Neural cell (in vitro differentiated cells): ENCODE measurements at regions not wholly inside any gene's neighbourhood (a gene's known extent, or its start where the extent isn't known, plus 50 kb on each side); places are given as distances from the start of the nearest gene placed in this dataset.
"Not testable (repeated sequence)": the region's sequence is repeated elsewhere in the genome, so short reads cannot be mapped to it uniquely, and the experiment has no call there.

Experiments
- H2AFZ ChIP-seq: fragments of 200-600, 300-800 bp; sonication (generic), shearing (Covaris generic); 2 replicates; pipeline ENCODE4 v1.6.0; 2014; ENCODE audit warnings: low read depth, mild to moderate bottlenecking, antibody characterized with exemption, low read length, moderate library complexity
- H3F3A ChIP-seq: fragments of 200-600 bp; shearing (Covaris generic); 2 replicates; pipeline ENCODE4 v1.6.1; 2016; ENCODE audit warnings: mild to moderate bottlenecking, moderate library complexity, mixed read lengths, antibody characterized with exemption, low read length; ENCODE audit not compliant: insufficient read depth, poor library complexity, severe bottlenecking
- H3K27ac ChIP-seq: fragments of 200-600, 300-800 bp; sonication (generic), shearing (Covaris generic); 2 replicates; pipeline ENCODE4 v1.5.1; 2014; ENCODE audit warnings: mild to moderate bottlenecking, low read length, moderate library complexity
- H3K27me3 ChIP-seq: fragments of 300-800, 200-600 bp; sonication (generic), shearing (Covaris generic); 2 replicates; pipeline ENCODE4 v1.6.0; 2014; ENCODE audit warnings: mild to moderate bottlenecking, low read depth, low read length, moderate library complexity; ENCODE audit not compliant: insufficient read depth
- H3K36me3 ChIP-seq: fragments of 300-800, 200-600 bp; sonication (generic), shearing (Covaris generic); 2 replicates; pipeline ENCODE4 v1.5.1; 2014; ENCODE audit warnings: mild to moderate bottlenecking, antibody characterized with exemption, low read length, moderate library complexity; ENCODE audit not compliant: insufficient read depth
- H3K4me2 ChIP-seq: fragments of 300-800, 200-600 bp; sonication (generic), shearing (Covaris generic); 2 replicates; pipeline ENCODE4 v1.6.0; 2014; ENCODE audit warnings: mild to moderate bottlenecking, low read length
- H3K4me3 ChIP-seq: fragments of 300-800, 200-600 bp; sonication (generic), shearing (Covaris generic); 2 replicates; pipeline ENCODE4 v1.5.1; 2014; ENCODE audit warnings: mild to moderate bottlenecking, low read length, moderate library complexity
- H3K79me2 ChIP-seq: fragments of 200-600 bp; shearing (Covaris generic); replicated peaks from 2 replicates; pipeline ENCODE4 v1.6.0; 2014; ENCODE audit warnings: mild to moderate bottlenecking, low read length, moderate library complexity; ENCODE audit not compliant: insufficient read depth
- H3K9ac ChIP-seq: fragments of 300-800, 200-600 bp; sonication (generic), shearing (Covaris generic); 2 replicates; pipeline ENCODE4 v1.6.1; 2016; ENCODE audit warnings: mild to moderate bottlenecking, low read length, mixed read lengths
- H3K9me2 ChIP-seq: fragments of 200-600 bp; shearing (Covaris generic); 2 replicates; pipeline ENCODE4 v1.6.1; 2016; ENCODE audit warnings: mild to moderate bottlenecking, low read length, mixed read lengths; ENCODE audit not compliant: insufficient read depth
- H3K9me3 ChIP-seq: fragments of 200-600, 300-800 bp; sonication (generic), shearing (Covaris generic); 2 replicates; pipeline ENCODE4 v1.6.1; 2016; ENCODE audit warnings: mild to moderate bottlenecking, mixed run types, low read length, moderate library complexity, mixed read lengths
- H4K20me1 ChIP-seq: fragments of 200-600 bp; shearing (Covaris generic); 2 replicates; pipeline ENCODE4 v1.6.1; 2016; ENCODE audit warnings: mild to moderate bottlenecking, mixed run types; ENCODE audit not compliant: insufficient read depth
- EP300 ChIP-seq: fragments of 450-650 bp; conservative IDR thresholded peaks from 2 replicates; pipeline ENCODE4 v1.6.1; 2014; ENCODE audit warnings: antibody characterized with exemption, mild to moderate bottlenecking, moderate library complexity; ENCODE audit not compliant: poor library complexity, severe bottlenecking
- EZH2 ChIP-seq: fragments of 200-600, 300-800 bp; shearing (Covaris generic), sonication (generic); IDR thresholded peaks from 2 replicates; pipeline ENCODE4 v1.6.1; 2014; ENCODE audit warnings: antibody characterized with exemption, low read length, borderline replicate concordance, mild to moderate bottlenecking; ENCODE audit not compliant: insufficient read depth, poor library complexity, severe bottlenecking
- MXI1 ChIP-seq: fragments of 450-650 bp; conservative IDR thresholded peaks from 2 replicates; pipeline ENCODE4 v1.6.1; 2014; ENCODE audit warnings: antibody characterized with exemption, mild to moderate bottlenecking; ENCODE audit not compliant: poor library complexity, severe bottlenecking
- POLR2AphosphoS5 ChIP-seq: IDR thresholded peaks from 2 replicates; pipeline ENCODE4 v1.6.1; 2012
- RAD21 ChIP-seq: fragments of 450-650 bp; conservative IDR thresholded peaks from 2 replicates; pipeline ENCODE4 v1.6.1; 2014; ENCODE audit warnings: antibody characterized with exemption, mild to moderate bottlenecking, moderate library complexity
- SMC3 ChIP-seq: fragments of 450-650 bp; conservative IDR thresholded peaks from 2 replicates; pipeline ENCODE4 v1.6.1; 2014; ENCODE audit warnings: antibody characterized with exemption, mild to moderate bottlenecking, moderate library complexity; ENCODE audit not compliant: poor library complexity
- TAF1 ChIP-seq: IDR thresholded peaks from 2 replicates; pipeline ENCODE4 v1.6.1; 2012; ENCODE audit warnings: low read depth
- TF ChIP-seq, protein P1 (sequence below): IDR thresholded peaks from 2 replicates; pipeline ENCODE4 v1.6.1; 2012; ENCODE audit warnings: borderline replicate concordance
- TF ChIP-seq, protein P2 (sequence below): fragments of 450-650 bp; IDR thresholded peaks from 2 replicates; pipeline ENCODE4 v1.5.1; 2014; ENCODE audit warnings: antibody characterized with exemption, mild to moderate bottlenecking, moderate library complexity; ENCODE audit not compliant: poor library complexity, severe bottlenecking

DNA sequence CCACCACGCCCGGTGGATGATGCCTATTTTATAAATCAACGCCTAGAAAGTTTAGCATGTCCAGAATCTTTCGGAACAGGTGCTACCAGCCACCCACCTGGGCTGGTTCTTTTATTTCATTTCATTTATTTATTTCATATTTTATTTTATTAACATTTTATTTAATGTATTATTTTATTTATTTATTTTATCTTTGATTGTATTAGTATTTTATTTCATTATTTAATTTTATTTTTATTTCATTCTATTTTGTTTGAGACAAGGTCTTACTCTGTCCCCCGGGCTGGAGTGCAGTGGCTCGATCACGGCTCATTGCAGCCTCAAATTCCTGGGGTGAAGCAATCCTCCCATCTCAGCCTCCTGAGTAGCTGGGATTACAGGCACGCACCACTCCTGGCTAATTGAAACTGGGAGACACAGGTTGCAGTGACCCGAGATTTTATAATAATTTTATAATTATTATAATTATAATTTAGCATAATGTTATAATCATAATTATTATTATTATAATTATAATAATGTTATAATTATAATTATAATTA, 187.2 kb downstream of the SHOX start:
- Histone ChIP-seq H4K20me1 (no peaks in the 10 kb centered on the region), H3K27me3 (no peaks in the 10 kb centered on the region)

DNA sequence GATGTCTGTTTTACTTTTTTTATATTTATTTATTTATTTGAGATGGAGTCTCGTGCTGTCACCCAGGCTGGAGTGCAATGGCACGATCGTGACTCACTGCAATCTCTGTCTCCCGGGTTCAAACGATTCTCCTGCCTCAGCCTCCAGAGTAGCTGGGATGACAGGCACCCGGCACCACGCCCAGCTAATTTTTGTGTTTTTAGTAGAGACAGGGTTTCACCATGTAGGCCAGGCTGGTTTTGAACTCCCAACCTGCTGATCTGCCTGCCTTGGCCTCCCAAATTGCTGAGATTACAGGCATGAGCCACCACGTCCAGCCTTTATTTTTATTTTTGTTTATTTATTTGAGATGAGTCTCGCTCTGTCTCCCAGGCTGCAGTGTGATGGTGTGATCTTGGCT, 186.6 kb downstream of the SHOX start:
- H3K9ac ChIP-seq, H3K4me2 ChIP-seq, H3K27me3 ChIP-seq, H4K20me1 ChIP-seq, H3K27ac ChIP-seq, H2AFZ ChIP-seq, H3K4me3 ChIP-seq, H3K9me3 ChIP-seq, H3F3A ChIP-seq, H3K9me2 ChIP-seq, H3K36me3 ChIP-seq, H3K79me2 ChIP-seq: not testable (repeated sequence)

More for the DNA sequence above, 187.2 kb downstream of the SHOX start:
- Histone ChIP-seq H3K36me3 (no peaks in the 10 kb centered on the region), H2AFZ (no peak overlapping the region), H3K4me3 (no peak overlapping the region), H3K79me2 (no peaks in the 10 kb centered on the region), H3K9me2 (no peaks in the 10 kb centered on the region), H3F3A (no peaks in the 10 kb centered on the region), H3K27ac (no peak overlapping the region), H3K4me2 (no peak overlapping the region), H3K9me3 (no peaks in the 10 kb centered on the region), H3K9ac (no peak overlapping the region)
- TF ChIP-seq, protein P1, sequence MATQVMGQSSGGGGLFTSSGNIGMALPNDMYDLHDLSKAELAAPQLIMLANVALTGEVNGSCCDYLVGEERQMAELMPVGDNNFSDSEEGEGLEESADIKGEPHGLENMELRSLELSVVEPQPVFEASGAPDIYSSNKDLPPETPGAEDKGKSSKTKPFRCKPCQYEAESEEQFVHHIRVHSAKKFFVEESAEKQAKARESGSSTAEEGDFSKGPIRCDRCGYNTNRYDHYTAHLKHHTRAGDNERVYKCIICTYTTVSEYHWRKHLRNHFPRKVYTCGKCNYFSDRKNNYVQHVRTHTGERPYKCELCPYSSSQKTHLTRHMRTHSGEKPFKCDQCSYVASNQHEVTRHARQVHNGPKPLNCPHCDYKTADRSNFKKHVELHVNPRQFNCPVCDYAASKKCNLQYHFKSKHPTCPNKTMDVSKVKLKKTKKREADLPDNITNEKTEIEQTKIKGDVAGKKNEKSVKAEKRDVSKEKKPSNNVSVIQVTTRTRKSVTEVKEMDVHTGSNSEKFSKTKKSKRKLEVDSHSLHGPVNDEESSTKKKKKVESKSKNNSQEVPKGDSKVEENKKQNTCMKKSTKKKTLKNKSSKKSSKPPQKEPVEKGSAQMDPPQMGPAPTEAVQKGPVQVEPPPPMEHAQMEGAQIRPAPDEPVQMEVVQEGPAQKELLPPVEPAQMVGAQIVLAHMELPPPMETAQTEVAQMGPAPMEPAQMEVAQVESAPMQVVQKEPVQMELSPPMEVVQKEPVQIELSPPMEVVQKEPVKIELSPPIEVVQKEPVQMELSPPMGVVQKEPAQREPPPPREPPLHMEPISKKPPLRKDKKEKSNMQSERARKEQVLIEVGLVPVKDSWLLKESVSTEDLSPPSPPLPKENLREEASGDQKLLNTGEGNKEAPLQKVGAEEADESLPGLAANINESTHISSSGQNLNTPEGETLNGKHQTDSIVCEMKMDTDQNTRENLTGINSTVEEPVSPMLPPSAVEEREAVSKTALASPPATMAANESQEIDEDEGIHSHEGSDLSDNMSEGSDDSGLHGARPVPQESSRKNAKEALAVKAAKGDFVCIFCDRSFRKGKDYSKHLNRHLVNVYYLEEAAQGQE = no peak
- TF ChIP-seq SMC3 (no peak), RAD21 (no peak), POLR2AphosphoS5 (no peak), EP300 (no peak), MXI1 (no peak), TAF1 (no peak), EZH2 (no peak)
- TF ChIP-seq, protein P2, sequence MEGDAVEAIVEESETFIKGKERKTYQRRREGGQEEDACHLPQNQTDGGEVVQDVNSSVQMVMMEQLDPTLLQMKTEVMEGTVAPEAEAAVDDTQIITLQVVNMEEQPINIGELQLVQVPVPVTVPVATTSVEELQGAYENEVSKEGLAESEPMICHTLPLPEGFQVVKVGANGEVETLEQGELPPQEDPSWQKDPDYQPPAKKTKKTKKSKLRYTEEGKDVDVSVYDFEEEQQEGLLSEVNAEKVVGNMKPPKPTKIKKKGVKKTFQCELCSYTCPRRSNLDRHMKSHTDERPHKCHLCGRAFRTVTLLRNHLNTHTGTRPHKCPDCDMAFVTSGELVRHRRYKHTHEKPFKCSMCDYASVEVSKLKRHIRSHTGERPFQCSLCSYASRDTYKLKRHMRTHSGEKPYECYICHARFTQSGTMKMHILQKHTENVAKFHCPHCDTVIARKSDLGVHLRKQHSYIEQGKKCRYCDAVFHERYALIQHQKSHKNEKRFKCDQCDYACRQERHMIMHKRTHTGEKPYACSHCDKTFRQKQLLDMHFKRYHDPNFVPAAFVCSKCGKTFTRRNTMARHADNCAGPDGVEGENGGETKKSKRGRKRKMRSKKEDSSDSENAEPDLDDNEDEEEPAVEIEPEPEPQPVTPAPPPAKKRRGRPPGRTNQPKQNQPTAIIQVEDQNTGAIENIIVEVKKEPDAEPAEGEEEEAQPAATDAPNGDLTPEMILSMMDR = no peak

DNA sequence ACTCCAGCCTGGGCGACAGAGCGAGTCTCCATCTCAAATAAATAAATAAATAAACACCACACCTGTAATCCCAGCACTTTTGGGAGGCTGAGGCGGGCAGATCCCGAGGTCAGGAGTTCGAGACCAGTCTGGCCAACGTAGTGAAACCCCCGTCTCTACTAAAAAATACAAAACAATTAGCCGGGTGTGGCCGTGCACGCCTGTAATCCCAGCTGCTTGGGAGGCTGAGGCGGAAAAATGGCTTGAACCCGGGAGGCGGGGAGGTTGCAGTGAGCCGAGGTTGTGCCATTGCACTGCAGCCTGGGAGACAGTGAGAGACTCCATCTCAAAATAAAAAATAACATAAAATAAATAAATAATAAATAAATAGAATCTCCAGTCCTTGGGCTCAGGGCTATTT, 185.8 kb downstream of the SHOX start:
- H3K9ac ChIP-seq = no peak overlapping the region
- H3K27ac ChIP-seq = no peak overlapping the region

More for the DNA sequence above, 185.8 kb downstream of the SHOX start:
- no peaks in the 10 kb centered on the region for H4K20me1 ChIP-seq
- no peaks in the 10 kb centered on the region for H3K27me3 ChIP-seq
- no peaks in the 10 kb centered on the region for H3K79me2 ChIP-seq
- no peaks in the 10 kb centered on the region for H3K36me3 ChIP-seq
- H3K4me3 ChIP-seq = no peak overlapping the region
- no peak overlapping the region for H3K4me2 ChIP-seq
- no peaks in the 10 kb centered on the region for H3K9me3 ChIP-seq
- TF ChIP-seq, protein P1 = no peak
- TF ChIP-seq EP300 (no peak), POLR2AphosphoS5 (no peak), TAF1 (no peak)
- H2AFZ ChIP-seq = no peak overlapping the region
- no peaks in the 10 kb centered on the region for H3K9me2 ChIP-seq
- no peaks in the 10 kb centered on the region for H3F3A ChIP-seq
